IMR-90 (cell line): ENCODE measurements at regions not wholly inside any gene's neighbourhood (a gene's known extent, or its start where the extent isn't known, plus 50 kb on each side); places are given as distances from the start of the nearest gene placed in this dataset.

Experiments
- ATAC-seq: fragments of 200-7000 bp; cut with Tn5 transposase; 2 replicates; pipeline ENCODE4 v1.9.1; 2020; ENCODE audit warnings: low read depth, mild to moderate bottlenecking, moderate library complexity
- BruUV-seq: library from RNA; stranded (reverse); fragments of 400-500 nt; replicated peaks from 2 replicates; lab custom pipeline; 2021; lab: Mats Ljungman, UMichigan
- CTCF ChIA-PET: fragments of 300-600 bp; formaldehyde crosslinking; extraction: SDS; loops from one replicate; lab custom pipeline; 2021; ENCODE audit warnings: antibody characterized with exemption; lab: Yijun Ruan, JAX
- POLR2A ChIA-PET: fragments of 300-600 bp; sonication (Branson Sonifier 250); formaldehyde crosslinking; loops from one replicate; lab custom pipeline; 2022; ENCODE audit warnings: antibody characterized with exemption; ENCODE audit not compliant: unreplicated experiment; lab: Charles Lee
- DNase-seq: peaks from one replicate; pipeline ENCODE4 v3.0.0; 2013
- H2AFZ ChIP-seq: replicated peaks from 2 replicates; pipeline ENCODE3; 2013; ENCODE audit warnings: low read length, mild to moderate bottlenecking; ENCODE audit not compliant: poor library complexity
- H2AK5ac ChIP-seq: 2 replicates; pipeline ENCODE4 v1.6.1; 2013; ENCODE audit warnings: low read depth, low read length, inconsistent platforms
- H2AK9ac ChIP-seq: replicated peaks from 2 replicates; pipeline ENCODE3; 2013; ENCODE audit warnings: mild to moderate bottlenecking, low read depth, low read length, moderate library complexity; ENCODE audit not compliant: poor library complexity
- H2BK120ac ChIP-seq: 2 replicates; pipeline ENCODE4 v1.6.1; 2013; ENCODE audit warnings: low read depth, low read length, inconsistent platforms
- H2BK15ac ChIP-seq: 3 replicates; pipeline ENCODE4 v1.6.1; 2013; ENCODE audit warnings: low read depth, low read length, inconsistent platforms
- H2BK20ac ChIP-seq: 2 replicates; pipeline ENCODE4 v1.6.1; 2013; ENCODE audit warnings: low read depth, mild to moderate bottlenecking, inconsistent platforms, low read length, moderate library complexity
- H2BK5ac ChIP-seq: 2 replicates; pipeline ENCODE4 v1.6.1; 2013; ENCODE audit warnings: mild to moderate bottlenecking, low read depth, low read length, inconsistent platforms; ENCODE audit not compliant: poor library complexity, severe bottlenecking
- H3K14ac ChIP-seq: replicated peaks from 2 replicates; pipeline ENCODE4 v1.6.1; 2013; ENCODE audit warnings: low read depth, low read length, inconsistent platforms
- H3K18ac ChIP-seq: 2 replicates; pipeline ENCODE4 v1.6.1; 2013; ENCODE audit warnings: low read depth, low read length, control low read depth
- H3K23ac ChIP-seq: 2 replicates; pipeline ENCODE4 v1.6.1; 2013; ENCODE audit warnings: low read depth, low read length, inconsistent platforms
- H3K27ac ChIP-seq: 2 replicates; pipeline ENCODE4 v1.5.1; 2013; ENCODE audit warnings: mild to moderate bottlenecking, control low read depth, low read length; ENCODE audit not compliant: insufficient read depth
- H3K27me3 ChIP-seq: 2 replicates; pipeline ENCODE4 v1.6.1; 2013; ENCODE audit warnings: low read length; ENCODE audit not compliant: control insufficient read depth, insufficient read depth
- H3K36me3 ChIP-seq: 2 replicates; pipeline ENCODE4 v1.6.1; 2013; ENCODE audit warnings: low read length, mixed read lengths; ENCODE audit not compliant: control insufficient read depth, insufficient read depth
- H3K4ac ChIP-seq: 2 replicates; pipeline ENCODE4 v1.6.1; 2013; ENCODE audit warnings: low read depth, low read length, inconsistent platforms
- H3K4me1 ChIP-seq: 2 replicates; pipeline ENCODE4 v1.6.1; 2013; ENCODE audit warnings: low read length, mixed read lengths; ENCODE audit not compliant: control insufficient read depth, insufficient read depth
- H3K4me2 ChIP-seq: 2 replicates; pipeline ENCODE4 v1.6.1; 2013; ENCODE audit warnings: low read depth, mild to moderate bottlenecking, control low read depth, low read length, moderate library complexity
- H3K4me3 ChIP-seq: 2 replicates; pipeline ENCODE4 v1.5.1; 2013; ENCODE audit warnings: low read depth, mild to moderate bottlenecking, control low read depth, low read length, moderate library complexity; ENCODE audit not compliant: insufficient read depth
- H3K56ac ChIP-seq: 2 replicates; pipeline ENCODE4 v1.6.1; 2013; ENCODE audit warnings: low read length, inconsistent platforms; ENCODE audit not compliant: insufficient read depth; ENCODE audit errors: extremely low read depth
- H3K79me1 ChIP-seq, 2 experiments: 2 replicates each; pipeline ENCODE4 v1.6.1; 2013; ENCODE audit warnings: low read length in 2 of 2, inconsistent platforms in 1 of 2, low read depth in 1 of 2
- H3K9ac ChIP-seq: 2 replicates; pipeline ENCODE4 v1.6.1; 2013; ENCODE audit warnings: low read depth, low read length, control low read depth
- H3K9me1 ChIP-seq: 2 replicates; pipeline ENCODE4 v1.6.1; 2013; ENCODE audit warnings: low read length, inconsistent platforms; ENCODE audit not compliant: insufficient read depth
- H3K9me3 ChIP-seq: 2 replicates; pipeline ENCODE4 v1.6.1; 2013; ENCODE audit warnings: low read length; ENCODE audit not compliant: control insufficient read depth, insufficient read depth
- H4K20me1 ChIP-seq: 2 replicates; pipeline ENCODE4 v1.6.1; 2013; ENCODE audit warnings: low read length, inconsistent platforms; ENCODE audit not compliant: insufficient read depth
- H4K5ac ChIP-seq: 2 replicates; pipeline ENCODE4 v1.6.1; 2013; ENCODE audit warnings: mild to moderate bottlenecking, low read depth, low read length, control low read depth
- H4K8ac ChIP-seq, 2 experiments: 2 replicates each; pipeline ENCODE4 v1.6.1; 2013; ENCODE audit warnings: low read depth in 2 of 2, low read length in 2 of 2, control low read depth in 1 of 2, inconsistent platforms in 1 of 2
- H4K91ac ChIP-seq: 2 replicates; pipeline ENCODE4 v1.6.1; 2013; ENCODE audit warnings: low read depth, low read length, inconsistent platforms; ENCODE audit not compliant: insufficient read depth
- BHLHE40 ChIP-seq: fragments of 150-350 bp; IDR thresholded peaks from 2 replicates; pipeline ENCODE4 v1.6.1; 2016; ENCODE audit warnings: mild to moderate bottlenecking, low read depth, low read length
- CEBPB ChIP-seq: IDR thresholded peaks from 2 replicates; pipeline ENCODE4 v1.6.1; 2012; ENCODE audit warnings: low read depth, low read length, improper control_type of control experiment
- CHD1 ChIP-seq: IDR thresholded peaks from 2 replicates; pipeline ENCODE4 v1.6.1; 2012; ENCODE audit warnings: low read depth, low read length, improper control_type of control experiment
- FOS ChIP-seq: fragments of 150-350 bp; IDR thresholded peaks from 2 replicates; pipeline ENCODE4 v1.6.1; 2016; ENCODE audit warnings: low read depth, low read length
- MAZ ChIP-seq: IDR thresholded peaks from 2 replicates; pipeline ENCODE4 v1.6.1; 2012; ENCODE audit warnings: low read depth, mild to moderate bottlenecking, low read length, improper control_type of control experiment, moderate library complexity, borderline replicate concordance
- MXI1 ChIP-seq: IDR thresholded peaks from 2 replicates; pipeline ENCODE4 v1.6.1; 2012; ENCODE audit warnings: low read depth, mild to moderate bottlenecking, low read length, moderate library complexity, borderline replicate concordance
- NFE2L2 ChIP-seq: fragments of 150-350 bp; IDR thresholded peaks from 2 replicates; pipeline ENCODE4 v1.6.1; 2016; ENCODE audit warnings: low read depth, mild to moderate bottlenecking, low read length
- WGBS, 2 experiments: methylation state at CpG; one replicate each; pipeline versions ENCODE4 v1.1.5 to v1.1.7; 2013; ENCODE audit warnings: missing lambda C conversion rate in 2 of 2; ENCODE audit not compliant: insufficient read length in 1 of 2; ENCODE audit errors: extremely low coverage in 2 of 2; 5-methylcytosine and 5-hydroxymethylcytosine counted together
- dilution Hi-C: fragments of 300-500 bp; cut with HindIII; formaldehyde crosslinking; loops from one replicate; pipeline ENCODE4 v1.14.3; 2018; ENCODE audit warnings: low sequenced_read_pairs; ENCODE audit not compliant: unreplicated experiment
- in situ Hi-C: fragments of 300-500 bp; cut with MboI; formaldehyde crosslinking; loops from 3 replicates; pipeline ENCODE4 v1.14.3; 2019; ENCODE audit warnings: low sequenced_read_pairs, inconsistent platforms, mixed read lengths
- intact Hi-C: fragments of 100-400 bp; cut with micrococcal nuclease; formaldehyde crosslinking; loops from 2 replicates; pipeline ENCODE4 v1.10.0; 2022

DNA sequence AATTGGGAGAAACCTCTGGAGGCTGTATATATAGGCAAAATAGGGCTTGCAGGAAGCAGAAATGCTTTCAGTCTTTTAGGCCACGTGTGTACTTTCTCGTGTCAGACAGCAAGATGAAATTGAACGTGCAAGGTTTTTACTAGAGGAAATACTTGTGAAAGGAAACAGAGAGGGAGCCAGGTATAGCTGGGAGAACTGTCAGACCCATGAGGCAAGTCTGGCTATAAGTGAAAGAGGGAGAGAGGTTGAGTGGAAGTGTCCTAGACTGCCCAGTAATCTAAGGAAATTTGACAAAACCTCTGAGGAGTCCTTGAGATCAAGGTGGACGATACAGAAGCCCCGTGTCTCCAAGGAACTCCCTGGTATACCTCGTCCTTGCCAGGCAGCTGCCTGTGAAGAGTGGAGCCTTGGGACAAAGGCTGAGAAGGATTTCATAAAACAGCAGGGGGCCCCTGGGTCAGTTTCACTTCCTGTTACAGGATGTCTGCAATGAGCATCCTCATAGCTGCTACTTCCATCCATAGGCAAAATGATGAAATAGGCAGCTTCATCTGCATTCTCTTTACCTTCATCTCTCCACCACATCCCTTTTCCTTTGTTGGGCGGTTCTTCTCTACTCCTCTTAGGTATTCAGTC, 114.4 kb upstream of the MAP3K7 start:
- DNase-seq, result no peak
- 50% methylated on average over 3 of the region's 7 CpGs; no CpG with 5 or more reads in 1 of the 2 experiments for WGBS, 2 experiments

More for the DNA sequence above, 114.4 kb upstream of the MAP3K7 start:
- no peaks in the 10 kb centered on the region for H3K9me3 ChIP-seq
- dilution Hi-C loops (no loop called here), intact Hi-C loops (no loop called here), in situ Hi-C loops (no loop called here)
- H3K27me3 ChIP-seq, result no peaks in the 10 kb centered on the region
- ChIA-PET CTCF (interaction anchor here (0.6 kb wide), 1 partner anchor 534 kb away, joined by 4 read pairs; no protein-coding TSS in a partner anchor), POLR2A (no interaction called here)
- TF ChIP-seq MXI1 (no peak), CEBPB (no peak), NFE2L2 (no peak), FOS (no peak), CHD1 (no peak), MAZ (no peak), BHLHE40 (no peak)
- H3K14ac ChIP-seq, result no peak overlapping the region
- H4K20me1 ChIP-seq, result no peaks in the 10 kb centered on the region
- no peak overlapping the region for H2BK15ac ChIP-seq
- H2BK20ac ChIP-seq, result no peak overlapping the region
- no peak overlapping the region for H3K9ac ChIP-seq
- no peak overlapping the region for H4K91ac ChIP-seq
- no peak overlapping the region for H2BK5ac ChIP-seq
- no peak overlapping the region for H2BK120ac ChIP-seq
- no peaks in the 10 kb centered on the region for H3K36me3 ChIP-seq
- no peak overlapping the region for H3K27ac ChIP-seq
- H3K9me1 ChIP-seq, result no peaks in the 10 kb centered on the region
- H3K18ac ChIP-seq, result no peak overlapping the region
- ATAC-seq, result no peak
- H2AK5ac ChIP-seq, result no peak overlapping the region
- no peak overlapping the region for H3K4ac ChIP-seq
- H4K8ac ChIP-seq, result no peak overlapping the region
- H3K4me2 ChIP-seq, result no peak overlapping the region
- H2AK9ac ChIP-seq, result no peak overlapping the region
- H3K4me3 ChIP-seq, result no peak overlapping the region
- BruUV-seq, result no TSS peak
- no peak overlapping the region for H4K5ac ChIP-seq
- H2AFZ ChIP-seq, result no peak overlapping the region
- no peak overlapping the region for H3K23ac ChIP-seq
- H3K4me1 ChIP-seq, result no peaks in the 10 kb centered on the region
- no peak overlapping the region for H3K56ac ChIP-seq
- no peaks in the 10 kb centered on the region for H3K79me1 ChIP-seq
